ENCODE measurements at regions not wholly inside any gene's neighbourhood (a gene's known extent, or its start where the extent isn't known, plus 50 kb on each side); places are given as distances from the start of the nearest gene placed in this dataset.
"Not testable (repeated sequence)": the region's sequence is repeated elsewhere in the genome, so short reads cannot be mapped to it uniquely, and the experiment has no call there.

DNA sequence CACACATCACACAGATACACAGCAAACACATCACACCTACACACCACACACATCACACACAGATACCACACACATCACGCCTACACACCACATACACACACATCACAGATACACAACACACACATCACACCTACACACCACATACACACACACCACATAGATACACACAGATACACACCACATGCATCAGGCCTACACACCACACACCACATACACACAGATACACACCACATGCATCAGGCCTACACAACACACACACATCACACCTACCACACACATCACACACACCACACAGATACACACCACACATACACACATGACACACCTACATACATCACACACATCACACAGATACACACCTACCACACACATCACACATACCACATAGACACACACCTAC lies 158.8 kb downstream of the NDUFA10 start:
- DNase-seq (ENCODE audit: low read depth, low spot score): no peak

DNA sequence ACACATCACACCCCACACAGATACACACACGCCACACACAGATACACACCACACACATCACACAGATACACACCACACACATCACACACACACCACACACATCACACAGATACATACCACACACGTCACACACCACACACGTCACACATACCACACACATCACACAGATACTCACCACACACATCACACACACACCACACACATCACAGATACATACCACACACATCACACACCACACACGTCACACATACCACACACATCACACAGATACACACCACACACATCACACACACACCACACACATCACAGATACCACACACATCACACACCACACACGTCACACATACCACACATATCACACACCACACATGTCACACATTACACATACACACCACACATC lies 159.3 kb downstream of the NDUFA10 start:
- DNase-seq (ENCODE audit: low read depth, low spot score): not testable (repeated sequence)

GRCh38 chr2:239865059-239865639 lies 160.0 kb downstream of the NDUFA10 start:
- no peak for DNase-seq (ENCODE audit: low read depth, low spot score)

DNA sequence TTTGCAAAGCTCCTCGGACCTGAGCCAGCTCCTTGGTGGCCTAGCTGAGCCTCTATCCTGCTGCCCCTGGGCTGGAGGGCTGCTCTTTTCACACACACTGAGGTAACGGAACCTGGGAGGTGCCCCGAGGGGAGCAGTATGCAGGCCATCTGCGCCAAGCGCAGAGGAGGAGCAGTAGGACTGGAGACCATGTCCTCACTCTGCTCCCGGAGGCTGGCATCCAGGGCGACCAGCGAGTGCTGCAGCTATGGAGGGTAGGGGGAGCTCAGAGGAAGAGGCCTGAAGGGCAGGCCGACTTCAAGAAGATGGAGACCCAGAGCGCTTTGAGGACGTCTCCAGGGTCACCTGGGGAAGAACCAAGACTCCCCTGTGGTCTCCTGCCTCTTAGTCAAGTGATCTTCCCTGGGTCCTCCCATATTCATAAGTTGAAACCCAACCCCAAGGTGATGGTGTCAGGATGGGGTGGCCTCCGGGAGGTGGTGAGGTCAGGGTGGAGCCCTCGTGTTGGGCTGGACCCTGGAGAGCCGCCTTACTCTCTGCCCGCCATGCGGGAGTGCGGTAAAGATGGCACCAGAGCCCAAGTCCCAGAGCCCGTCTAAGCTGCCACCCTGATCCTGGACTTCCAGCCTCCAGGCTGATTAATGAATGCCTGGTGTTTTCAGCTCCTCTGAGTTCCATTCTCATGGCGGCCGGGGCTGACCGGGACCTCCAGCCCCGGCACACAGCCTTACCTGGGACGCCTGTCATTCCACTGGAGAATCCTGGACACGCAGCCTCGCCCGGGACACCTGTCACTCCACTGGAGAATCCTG lies 160.7 kb downstream of the NDUFA10 start:
- no peak for DNase-seq (ENCODE audit: low read depth, low spot score)

DNA sequence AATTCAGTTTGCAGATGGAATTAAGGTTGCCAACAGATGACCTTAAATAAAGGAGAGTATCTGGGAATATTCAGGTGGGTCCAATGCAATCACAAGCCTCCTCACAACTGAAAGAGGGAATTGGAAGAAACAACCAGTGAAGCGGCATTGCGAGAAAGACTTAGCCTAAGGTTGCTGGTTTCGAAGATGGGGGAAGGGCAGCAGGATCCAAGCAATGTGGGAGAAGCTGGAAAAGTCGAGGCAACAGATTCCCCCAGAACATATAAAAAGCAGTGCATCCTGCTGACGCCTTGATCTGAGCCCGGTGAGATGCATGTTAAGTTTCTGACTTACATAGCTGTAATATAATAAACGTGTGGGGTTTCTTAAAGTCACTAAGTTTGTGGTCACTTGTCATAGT lies 162.5 kb downstream of the NDUFA10 start:
- no peak for DNase-seq (ENCODE audit: low read depth, low spot score)

GRCh38 chr2:239858179-239858578 lies 167.0 kb downstream of the NDUFA10 start:
- no peak for DNase-seq (ENCODE audit: low read depth, low spot score)

- DNase-seq (ENCODE audit: low read depth, low spot score): no peak
Measured at GRCh38 chr2:239857591-239857990, 167.6 kb downstream of the NDUFA10 start.

DNA sequence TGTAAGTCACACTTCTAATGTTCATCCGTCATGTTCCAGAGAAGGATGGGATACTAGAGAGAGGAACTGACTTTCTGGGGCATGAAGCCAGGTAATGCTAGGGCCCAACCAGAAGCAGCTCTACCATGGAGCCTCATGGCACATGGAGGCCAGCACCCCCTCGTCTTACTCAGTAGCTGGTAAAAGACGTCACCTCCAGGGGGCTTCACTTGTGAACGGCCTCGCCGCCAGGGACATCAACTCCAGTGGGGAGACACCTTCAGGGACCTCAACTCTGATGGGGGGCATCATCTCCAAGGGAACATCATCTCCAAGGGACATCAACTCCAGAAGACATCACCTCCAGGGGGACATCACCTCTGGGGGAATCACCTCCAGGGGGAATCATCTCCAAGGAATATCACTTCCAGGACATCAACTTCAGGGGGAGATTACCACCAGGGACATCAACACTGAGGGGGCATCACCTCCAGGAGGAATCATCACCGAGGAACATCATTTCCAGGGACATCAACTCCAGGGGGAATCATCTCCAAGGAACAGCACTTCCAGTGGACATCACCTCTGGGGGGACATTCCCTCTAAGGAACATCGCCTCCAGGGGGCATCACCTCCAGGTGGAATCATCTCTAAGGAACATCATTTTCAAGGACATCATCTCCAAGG lies 168.4 kb downstream of the NDUFA10 start:
- DNase-seq (ENCODE audit: low read depth, low spot score): no peak

GRCh38 chr2:239855863-239856587 lies 169.1 kb downstream of the NDUFA10 start:
- DNase-seq (ENCODE audit: low read depth, low spot score): no peak

GRCh38 chr2:239854596-239854995 lies 170.5 kb downstream of the NDUFA10 start:
- no peak for DNase-seq (ENCODE audit: low read depth, low spot score)

- DNase-seq (ENCODE audit: low read depth, low spot score): no peak
Measured at GRCh38 chr2:239853706-239854327, 171.3 kb downstream of the NDUFA10 start.

DNA sequence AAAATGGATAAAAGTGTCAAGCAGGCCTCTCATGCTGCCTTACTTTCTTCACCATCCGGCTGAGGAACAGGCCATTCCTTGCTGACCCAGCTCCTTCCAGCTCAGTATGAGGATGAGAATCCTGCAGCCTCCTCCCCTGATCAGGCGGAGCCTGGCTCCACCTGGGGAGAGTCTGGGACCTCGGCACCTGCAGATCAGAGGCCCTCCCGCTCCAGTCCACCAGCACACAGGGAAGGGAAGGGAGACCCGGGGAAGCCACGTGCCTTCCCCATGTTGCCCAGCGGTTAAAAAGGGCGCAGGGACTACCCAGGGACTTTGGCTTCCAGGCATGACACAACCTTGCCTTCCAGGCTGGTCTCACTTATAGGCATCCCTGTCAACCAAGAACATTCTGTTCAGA lies 172.0 kb downstream of the NDUFA10 start:
- no peak for DNase-seq (ENCODE audit: low read depth, low spot score)

DNA sequence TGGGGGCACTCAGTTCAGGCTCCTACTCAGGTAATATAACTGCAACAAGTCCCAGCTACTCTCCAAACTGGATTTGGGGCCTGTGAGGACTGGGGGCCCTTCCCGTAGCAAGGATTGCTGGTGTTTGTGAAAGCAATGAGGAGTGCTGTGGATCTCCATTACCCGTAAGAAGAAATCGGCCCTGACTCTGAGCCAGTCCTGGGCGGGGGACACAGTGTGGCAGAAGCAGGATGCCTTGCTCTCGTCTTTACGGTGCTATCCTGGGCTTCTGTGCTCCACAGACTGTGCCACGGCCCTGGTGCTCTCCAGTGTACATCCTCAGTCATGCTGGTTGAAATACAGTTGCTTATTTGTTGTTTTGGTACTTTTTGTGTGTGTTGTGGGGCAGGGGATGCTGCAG lies 172.9 kb downstream of the NDUFA10 start:
- no peak for DNase-seq (ENCODE audit: low read depth, low spot score)

- DNase-seq (ENCODE audit: low read depth, low spot score): no peak
Measured at GRCh38 chr2:239846789-239847676, 178.1 kb downstream of the NDUFA10 start.

DNA sequence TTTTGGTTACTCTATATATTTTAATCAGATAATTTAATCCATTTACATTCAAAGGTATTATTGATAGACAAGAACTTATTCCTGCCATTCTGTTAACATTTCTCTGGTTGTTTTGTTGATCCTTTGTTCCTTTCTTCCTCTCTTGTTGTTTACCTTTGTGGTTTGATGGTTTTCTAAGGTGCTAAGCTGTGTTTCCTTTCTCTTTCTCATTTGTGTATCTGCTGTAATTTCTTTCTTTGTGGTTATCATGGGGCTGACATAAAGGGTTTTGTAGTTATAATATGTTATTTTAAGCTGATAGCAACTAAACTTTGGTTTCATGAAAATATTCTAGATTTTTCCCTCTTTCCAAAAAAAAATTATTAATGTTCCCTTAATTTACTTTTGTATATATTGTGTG lies 179.2 kb downstream of the NDUFA10 start:
- no peak for DNase-seq (ENCODE audit: low read depth, low spot score)

DNA sequence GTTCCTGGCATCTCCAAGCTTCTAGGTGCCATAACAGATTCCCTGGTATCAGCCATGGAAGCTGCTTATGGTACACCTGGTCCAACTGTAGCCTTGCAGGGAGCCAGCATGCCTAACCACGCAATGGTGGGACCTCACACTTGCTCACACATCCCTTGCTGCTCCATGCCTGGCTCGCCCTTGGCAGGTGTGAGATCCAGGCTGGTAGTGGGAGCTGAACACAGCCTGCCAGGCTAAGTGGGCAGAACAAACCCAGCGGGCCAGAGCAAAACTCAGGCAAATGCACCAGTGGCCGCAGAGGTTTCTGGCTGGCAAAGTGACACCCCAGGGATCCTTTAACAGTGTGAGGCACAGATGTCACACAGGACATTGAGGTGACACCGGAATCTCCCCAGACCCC lies 185.8 kb downstream of the NDUFA10 start:
- no peak for DNase-seq (ENCODE audit: low read depth, low spot score)

- DNase-seq (ENCODE audit: low read depth, low spot score): no peak
Measured at GRCh38 chr2:239836021-239836765, 188.9 kb downstream of the NDUFA10 start.

- DNase-seq (ENCODE audit: low read depth, low spot score): no peak
Measured at GRCh38 chr2:239835056-239835455, 190.1 kb downstream of the NDUFA10 start.

- no peak for DNase-seq (ENCODE audit: low read depth, low spot score)
Measured at GRCh38 chr2:239834143-239834542, 191.0 kb downstream of the NDUFA10 start.
